H9 (cell line): ENCODE measurements at regions not wholly inside any gene's neighbourhood (a gene's known extent, or its start where the extent isn't known, plus 50 kb on each side); places are given as distances from the start of the nearest gene placed in this dataset.
A peak's percentile ranks its signal among the peaks of the same experiment; 100 is the strongest.

Experiments used
- DNase-seq: peaks from one replicate; pipeline ENCODE4 v3.0.0-alpha.2; 2017
- H2AFZ ChIP-seq: one replicate; pipeline ENCODE4 v1.6.1; 2013; ENCODE audit warnings: mild to moderate bottlenecking, low read length, control low read depth, moderate library complexity
- H2AK5ac ChIP-seq: 2 replicates; pipeline ENCODE4 v1.6.1; 2013; ENCODE audit warnings: low read length, control low read depth, mixed read lengths; ENCODE audit not compliant: insufficient read length
- H2BK120ac ChIP-seq: one replicate; pipeline ENCODE4 v1.6.1; 2013; ENCODE audit warnings: low read depth, mild to moderate bottlenecking, low read length, control low read depth, inconsistent platforms; ENCODE audit not compliant: poor library complexity, severe bottlenecking
- H2BK12ac ChIP-seq: 2 replicates; pipeline ENCODE4 v1.6.1; 2013; ENCODE audit warnings: low read length, control low read depth, mixed read lengths, low read depth; ENCODE audit not compliant: insufficient read length
- H2BK15ac ChIP-seq: 2 replicates; pipeline ENCODE4 v1.6.1; 2013; ENCODE audit warnings: low read depth, low read length, control low read depth
- H2BK20ac ChIP-seq: one replicate; pipeline ENCODE4 v1.6.1; 2013; ENCODE audit warnings: low read depth, mild to moderate bottlenecking, low read length, control low read depth, inconsistent platforms; ENCODE audit not compliant: poor library complexity, severe bottlenecking
- H2BK5ac ChIP-seq: 2 replicates; pipeline ENCODE4 v1.6.1; 2013; ENCODE audit warnings: low read length, control low read depth, mixed read lengths; ENCODE audit not compliant: insufficient read length
- H3K14ac ChIP-seq: 2 replicates; pipeline ENCODE4 v1.6.1; 2013; ENCODE audit warnings: low read length, control low read depth; ENCODE audit not compliant: insufficient read depth
- H3K18ac ChIP-seq: 2 replicates; pipeline ENCODE4 v1.6.1; 2013; ENCODE audit warnings: low read depth, mild to moderate bottlenecking, mixed read lengths, low read length, control low read depth; ENCODE audit not compliant: insufficient read length
- H3K23ac ChIP-seq: 2 replicates; pipeline ENCODE4 v1.6.1; 2013; ENCODE audit warnings: low read length, control low read depth, mixed read lengths, low read depth; ENCODE audit not compliant: insufficient read length
- H3K23me2 ChIP-seq: 2 replicates; pipeline ENCODE4 v1.6.1; 2013; ENCODE audit warnings: low read depth, mild to moderate bottlenecking, mixed read lengths, low read length, control low read depth; ENCODE audit not compliant: insufficient read length, poor library complexity, severe bottlenecking
- H3K27ac ChIP-seq: 2 replicates; pipeline ENCODE4 v1.5.1; 2013; ENCODE audit warnings: low read length, control low read depth, mixed read lengths, low read depth; ENCODE audit not compliant: insufficient read length
- H3K27me3 ChIP-seq: 2 replicates; pipeline ENCODE4 v1.6.1; 2013; ENCODE audit warnings: low read length, control low read depth, inconsistent platforms; ENCODE audit not compliant: insufficient read depth
- H3K4ac ChIP-seq: 2 replicates; pipeline ENCODE4 v1.6.1; 2013; ENCODE audit warnings: low read depth, mild to moderate bottlenecking, control low read depth, inconsistent platforms, low read length, moderate library complexity
- H3K4me1 ChIP-seq: 2 replicates; pipeline ENCODE4 v1.6.1; 2013; ENCODE audit warnings: low read length, control low read depth, inconsistent platforms; ENCODE audit not compliant: insufficient read depth
- H3K4me2 ChIP-seq: 2 replicates; pipeline ENCODE4 v1.6.1; 2013; ENCODE audit warnings: low read length, control low read depth, mixed read lengths; ENCODE audit not compliant: insufficient read length, insufficient read depth
- H3K56ac ChIP-seq: 2 replicates; pipeline ENCODE4 v1.6.1; 2013; ENCODE audit warnings: low read depth, mild to moderate bottlenecking, mixed read lengths, low read length, control low read depth; ENCODE audit not compliant: insufficient read length
- H3K79me1 ChIP-seq: 2 replicates; pipeline ENCODE4 v1.6.1; 2013; ENCODE audit warnings: low read depth, mild to moderate bottlenecking, moderate library complexity, low read length, control low read depth, inconsistent platforms; ENCODE audit not compliant: insufficient read depth, poor library complexity, severe bottlenecking
- H3K79me2 ChIP-seq: 2 replicates; pipeline ENCODE4 v1.6.1; 2013; ENCODE audit warnings: low read length, control low read depth, inconsistent platforms; ENCODE audit not compliant: insufficient read depth
- H3K9ac ChIP-seq: 2 replicates; pipeline ENCODE4 v1.6.1; 2013; ENCODE audit warnings: low read length, control low read depth, mixed read lengths; ENCODE audit not compliant: insufficient read length; ENCODE audit errors: extremely low read depth
- H3K9me3 ChIP-seq: one replicate; pipeline ENCODE4 v1.6.1; 2013; ENCODE audit warnings: low read depth, low read length, inconsistent platforms; ENCODE audit not compliant: control insufficient read depth
- H3T11ph ChIP-seq: one replicate; pipeline ENCODE4 v1.6.1; 2013; ENCODE audit warnings: mild to moderate bottlenecking, low read length, control low read depth, inconsistent platforms
- H4K20me1 ChIP-seq: one replicate; pipeline ENCODE4 v1.6.1; 2013; ENCODE audit not compliant: control insufficient read depth, insufficient read length, insufficient read depth
- H4K5ac ChIP-seq: 2 replicates; pipeline ENCODE4 v1.6.1; 2013; ENCODE audit warnings: low read depth, mild to moderate bottlenecking, mixed read lengths, low read length, control low read depth; ENCODE audit not compliant: insufficient read length
- H4K8ac ChIP-seq: replicated peaks from 2 replicates; pipeline ENCODE4 v1.6.1; 2013; ENCODE audit warnings: low read length, control low read depth, mixed read lengths, low read depth; ENCODE audit not compliant: insufficient read length
- H4K91ac ChIP-seq: 2 replicates; pipeline ENCODE4 v1.6.1; 2013; ENCODE audit warnings: low read depth, mild to moderate bottlenecking, moderate library complexity, mixed read lengths, low read length, control low read depth; ENCODE audit not compliant: insufficient read length
- H3K27ac Mint-ChIP-seq, 3 experiments: 2 replicates in 2 of 3; 3 replicates in 1 of 3; pipeline ENCODE4 v1.8.0; 2020 to 2021; ENCODE audit warnings: mixed read lengths in 3 of 3, mild to moderate bottlenecking in 1 of 3, moderate library complexity in 1 of 3
- H3K27me3 Mint-ChIP-seq: 2 replicates; pipeline ENCODE4 v1.8.0; 2021; ENCODE audit warnings: low read depth, mild to moderate bottlenecking, moderate library complexity, mixed read lengths
- H3K36me3 Mint-ChIP-seq, 3 experiments: 2 replicates in 2 of 3; 3 replicates in 1 of 3; pipeline ENCODE4 v1.8.0; 2020 to 2021; ENCODE audit warnings: low read depth in 3 of 3, mixed read lengths in 3 of 3; ENCODE audit not compliant: insufficient read depth in 1 of 3
- H3K4me1 Mint-ChIP-seq, 2 experiments: 2 replicates each; pipeline ENCODE4 v1.8.0; 2020; ENCODE audit warnings: mixed read lengths in 2 of 2
- H3K4me3 Mint-ChIP-seq, 2 experiments: 2 replicates in 1 of 2; 3 replicates in 1 of 2; pipeline ENCODE4 v1.8.0; 2020 to 2021; ENCODE audit warnings: mild to moderate bottlenecking in 2 of 2, mixed read lengths in 2 of 2, moderate library complexity in 1 of 2
- H3K9me3 Mint-ChIP-seq, 2 experiments: 2 replicates in 1 of 2; 3 replicates in 1 of 2; pipeline ENCODE4 v1.8.0; 2020; ENCODE audit warnings: mild to moderate bottlenecking in 2 of 2, mixed read lengths in 2 of 2, moderate library complexity in 1 of 2
- CTCF ChIP-seq: fragments of 200-600 bp; sonication (generic); conservative IDR thresholded peaks from 3 replicates; pipeline ENCODE4 v1.8.0; 2021; ENCODE audit warnings: antibody characterized with exemption, mild to moderate bottlenecking
- WGBS: extraction: QIAGEN DNeasy Blood & Tissue Kit; methylation state at CpG from one replicate; pipeline ENCODE4 v1.1.7; 2013; ENCODE audit warnings: missing lambda C conversion rate, low lambda C conversion rate, mixed read lengths; ENCODE audit not compliant: insufficient read length; ENCODE audit errors: extremely low coverage; 5-methylcytosine and 5-hydroxymethylcytosine counted together

DNA sequence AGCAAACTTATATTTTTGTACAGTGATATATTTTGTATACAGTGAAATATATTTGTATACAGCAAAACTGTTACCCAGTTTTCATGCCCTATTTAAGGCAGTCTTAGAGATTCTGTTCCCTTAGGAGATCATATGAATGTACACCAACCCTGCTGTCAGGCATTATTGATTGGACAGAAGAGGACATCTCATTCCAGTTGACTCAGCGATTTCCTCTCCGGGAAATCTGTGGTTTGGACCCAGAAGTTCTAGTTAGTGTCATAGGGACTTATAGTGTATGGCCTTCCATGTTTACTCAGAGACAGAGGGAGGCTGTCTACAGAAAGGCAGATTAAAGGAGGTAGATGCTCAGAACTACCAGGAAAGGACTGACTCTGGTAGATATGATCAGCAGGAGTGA lies 318.8 kb upstream of the KCNMB2 start:
- no peak overlapping the region for H3K4me3 Mint-ChIP-seq
- Histone ChIP-seq H3K4me2 (no peak overlapping the region), H4K8ac (no peak overlapping the region), H2BK20ac (no peak overlapping the region), H3K27ac (no peak overlapping the region), H3K56ac (no peak overlapping the region), H3K23ac (no peak overlapping the region), H3K4ac (no peak overlapping the region), H3K79me1 (no peaks in the 10 kb centered on the region), H2BK15ac (no peak overlapping the region), H2AFZ (no peak overlapping the region), H2BK5ac (no peak overlapping the region), H2AK5ac (no peak overlapping the region), H3K27me3 (no peaks in the 10 kb centered on the region), H2BK120ac (no peak overlapping the region), H3T11ph (no peak overlapping the region), H3K23me2 (no peaks in the 10 kb centered on the region), H4K5ac (no peak overlapping the region), H3K79me2 (no peaks in the 10 kb centered on the region), H4K91ac (no peak overlapping the region), H3K9me3 (no peaks in the 10 kb centered on the region), H2BK12ac (no peak overlapping the region), H3K9ac (no peak overlapping the region), H3K18ac (no peak overlapping the region), H4K20me1 (no peaks in the 10 kb centered on the region), H3K14ac (no peak overlapping the region), H3K4me1 (no peaks in the 10 kb centered on the region; the same call in 1 of the 2 replicates)
- no peak for DNase-seq
- 0 out of 7 replicates have a peak, but pooled peaks cover 0 to 4% (median 2%) of the 10 kb centered on the region in 3 experiments for H3K36me3 Mint-ChIP-seq
- peaks cover 3% of the 10 kb centered on the region in 2 experiments; a peak in 2 of 5 replicates for H3K9me3 Mint-ChIP-seq
- peaks cover 6 to 9% of the 10 kb centered on the region in 2 experiments for H3K4me1 Mint-ChIP-seq
- peak overlapping the region in 1 of 3 experiments; percentile 27; a peak in 1 of 7 replicates for H3K27ac Mint-ChIP-seq
- H3K27me3 Mint-ChIP-seq, result no peaks in the 10 kb centered on the region
- no CpG with 5 or more reads among the region's 2 CpGs for whole genome bisulfite sequencing
- TF ChIP-seq CTCF, result no peak
